SK-MEL-5 (cell line): ENCODE measurements at regions not wholly inside any gene's neighbourhood (a gene's known extent, or its start where the extent isn't known, plus 50 kb on each side); places are given as distances from the start of the nearest gene placed in this dataset.
"Not testable (repeated sequence)": the region's sequence is repeated elsewhere in the genome, so short reads cannot be mapped to it uniquely, and the experiment has no call there.

ENCODE experiments used
- DNase-seq: peaks from one replicate; pipeline ENCODE4 v3.0.0-alpha.2; 2016; ENCODE audit warnings: low read depth, low spot score
- in situ Hi-C: cut with HindIII; loops from 2 replicates; pipeline ENCODE4 v1.10.0; 2016; ENCODE audit warnings: low sequenced_read_pairs, high pct_unique_total_duplicates, low pct_unique_long_range_greater_than_20kb

DNA sequence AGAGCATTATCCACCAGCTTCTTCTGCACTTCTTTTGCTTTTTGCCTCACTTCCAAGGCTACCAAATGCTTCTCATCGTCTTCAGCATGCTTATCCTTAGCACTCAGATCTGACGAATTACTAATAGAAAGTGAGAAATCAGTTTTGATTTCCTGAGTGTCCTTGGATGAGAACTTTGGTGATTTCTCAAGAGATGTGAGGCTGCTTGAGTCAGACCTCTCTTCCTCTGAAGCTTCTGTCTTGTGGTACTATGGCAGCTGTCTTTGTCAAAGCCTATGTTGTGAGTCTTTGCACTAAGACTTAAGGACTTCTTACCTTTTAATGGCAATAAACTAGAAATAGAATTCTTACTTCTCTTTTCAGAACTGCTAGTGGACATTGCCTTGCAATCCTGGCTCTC, 169.9 kb downstream of the CPE start:
- DNase-seq = no peak
- in situ Hi-C loops = no loop called here

DNA sequence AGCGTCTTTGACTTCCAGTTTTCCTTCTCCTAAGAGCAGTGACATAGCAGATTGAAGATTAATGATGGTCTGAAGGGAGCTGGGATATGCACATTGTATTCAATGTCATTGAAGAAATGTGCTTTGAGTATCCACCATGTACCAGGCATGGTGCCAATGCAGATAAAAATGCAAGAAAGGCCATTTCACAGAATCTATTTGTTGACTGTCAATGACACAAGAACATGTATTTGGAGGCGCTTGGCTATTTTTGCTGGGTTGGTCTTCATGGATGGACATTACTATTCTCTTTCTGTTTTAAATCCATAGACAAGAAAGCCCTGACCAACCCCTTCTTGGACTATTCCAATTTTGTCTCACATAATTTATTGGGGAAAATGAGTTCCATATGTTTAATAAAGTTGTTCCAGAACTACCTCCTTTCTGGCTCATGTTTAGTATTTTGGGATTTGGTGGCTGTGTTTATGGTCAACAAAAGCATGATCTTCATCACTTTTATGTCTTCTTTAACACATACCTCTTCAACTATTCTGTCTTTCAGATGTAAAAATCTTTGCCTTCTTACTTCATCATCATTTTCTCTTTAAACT, 174.5 kb downstream of the CPE start:
- in situ Hi-C loops = no loop called here
- DNase-seq = no peak

- in situ Hi-C loops = no loop called here
These were observed 176.5 kb downstream of the CPE start for GRCh38 chr4:165555302-165555701.

DNA sequence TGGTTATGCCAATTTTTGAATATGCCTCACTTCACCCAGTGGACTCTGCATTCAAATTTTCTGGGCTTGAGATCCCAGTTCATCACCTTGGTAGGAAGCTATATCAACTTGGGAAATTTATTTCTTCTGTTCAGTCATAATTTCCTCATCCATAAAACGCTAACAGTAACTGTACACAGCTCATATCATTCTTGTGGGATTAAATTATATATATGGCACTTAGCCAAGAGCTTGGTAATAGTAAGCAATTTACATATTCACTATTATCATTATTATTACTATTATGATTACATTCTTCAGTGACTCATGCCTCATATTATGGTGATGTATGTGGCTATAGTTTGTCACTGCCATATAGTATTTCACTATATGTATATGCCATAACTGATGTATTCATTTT, 177.6 kb downstream of the CPE start:
- in situ Hi-C loops = no loop called here
- no peak for DNase-seq

More at GRCh38 chr4:165555302-165555701, 176.5 kb downstream of the CPE start:
- DNase-seq = no peak

DNA sequence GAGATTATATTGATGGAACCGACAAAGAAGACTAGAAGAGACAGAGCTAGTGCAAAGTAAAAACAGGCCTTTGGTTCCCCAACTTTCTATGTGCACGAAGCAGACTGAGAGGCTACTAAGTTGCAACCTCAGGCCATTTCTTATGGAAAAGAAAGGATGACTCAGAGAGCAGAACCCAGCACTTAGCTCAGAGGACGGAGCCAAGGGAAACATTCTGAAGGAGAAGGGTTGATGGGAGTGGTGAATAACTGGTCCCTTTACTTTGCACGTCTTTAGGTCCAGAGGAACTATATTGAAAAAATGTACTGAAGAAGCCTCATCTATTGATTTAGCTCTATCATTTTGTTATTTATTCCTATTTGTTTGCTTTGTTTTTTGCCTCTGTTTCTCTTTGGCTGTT, 182.1 kb downstream of the CPE start:
- in situ Hi-C loops = no loop called here
- DNase-seq = no peak

GRCh38 chr4:165563851-165564250, 185.0 kb downstream of the CPE start:
- DNase-seq = no peak
- in situ Hi-C loops = no loop called here

- DNase-seq = no peak
- in situ Hi-C loops = no loop called here
These were observed 190.2 kb downstream of the CPE start for GRCh38 chr4:165569031-165569430.

GRCh38 chr4:165571476-165571875, 192.7 kb downstream of the CPE start:
- in situ Hi-C loops, DNase-seq: not testable (repeated sequence)

GRCh38 chr4:165580351-165580905, 201.6 kb downstream of the CPE start:
- in situ Hi-C loops = no loop called here

GRCh38 chr4:165583341-165583740, 204.5 kb downstream of the CPE start:
- in situ Hi-C loops = no loop called here

More at GRCh38 chr4:165580351-165580905, 201.6 kb downstream of the CPE start:
- no peak for DNase-seq

GRCh38 chr4:165584916-165585315, 206.1 kb downstream of the CPE start:
- no peak for DNase-seq
- in situ Hi-C loops = no loop called here

More at GRCh38 chr4:165583341-165583740, 204.5 kb downstream of the CPE start:
- DNase-seq = no peak

DNA sequence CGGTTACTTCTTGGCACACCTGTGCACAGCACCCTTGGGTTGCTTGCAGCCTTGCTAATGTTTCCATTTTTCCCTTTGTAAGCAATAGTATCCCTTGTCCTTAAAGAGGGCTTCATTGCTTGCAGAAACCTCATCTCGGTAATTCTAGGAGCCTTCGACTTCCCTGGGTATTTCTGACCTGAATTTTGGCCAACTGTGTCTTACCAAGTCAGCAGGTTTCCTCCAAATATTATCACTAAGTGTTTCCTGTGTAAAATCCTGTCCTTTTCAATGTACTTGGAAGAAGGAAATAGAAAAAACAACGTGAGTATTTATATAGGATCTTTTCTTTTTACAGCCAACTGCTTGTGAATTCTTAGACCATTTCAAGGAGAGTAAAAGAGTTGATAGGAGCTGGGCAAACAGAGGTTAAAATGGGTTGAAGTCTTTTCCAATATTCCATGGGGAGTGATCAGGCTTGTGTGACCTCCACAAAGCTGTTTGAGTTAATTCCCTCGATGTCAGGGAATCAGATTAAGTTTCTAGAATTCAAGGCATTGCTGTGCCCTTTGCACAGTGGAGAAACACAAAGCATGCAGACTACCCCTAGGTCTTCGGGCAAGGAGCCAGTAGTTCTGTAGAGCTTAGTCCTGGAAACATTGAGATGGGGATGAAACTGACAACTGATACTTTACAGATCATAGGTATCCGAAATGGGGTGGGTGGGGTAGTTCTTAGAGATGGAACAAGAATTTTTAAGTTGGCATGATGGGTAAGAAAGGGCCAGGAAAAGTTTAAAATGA, 209.9 kb downstream of the CPE start:
- in situ Hi-C loops = no loop called here
- DNase-seq = no peak

DNA sequence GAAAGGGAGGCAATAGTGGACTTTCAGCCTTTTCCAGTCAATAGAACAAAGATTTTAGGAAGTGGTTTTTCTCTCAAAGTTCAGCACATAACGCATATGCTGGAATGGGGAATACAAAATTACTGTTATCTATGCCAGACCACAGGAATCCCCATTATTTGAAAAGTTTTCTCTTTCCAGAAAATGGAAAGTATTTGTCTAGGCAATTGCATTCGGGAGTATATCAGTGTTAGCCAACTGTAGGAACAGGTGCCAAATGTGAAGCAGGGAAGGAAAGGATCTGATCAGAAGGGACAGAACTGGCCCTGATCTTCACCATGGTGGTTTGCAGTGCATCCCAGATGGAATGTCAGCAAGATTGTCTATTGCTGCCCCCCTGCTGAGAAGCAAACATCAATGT, 213.6 kb downstream of the CPE start:
- in situ Hi-C loops = no loop called here
- no peak for DNase-seq

- in situ Hi-C loops = no loop called here
- DNase-seq = no peak
These were observed 219.0 kb downstream of the CPE start for GRCh38 chr4:165597581-165598480.

DNA sequence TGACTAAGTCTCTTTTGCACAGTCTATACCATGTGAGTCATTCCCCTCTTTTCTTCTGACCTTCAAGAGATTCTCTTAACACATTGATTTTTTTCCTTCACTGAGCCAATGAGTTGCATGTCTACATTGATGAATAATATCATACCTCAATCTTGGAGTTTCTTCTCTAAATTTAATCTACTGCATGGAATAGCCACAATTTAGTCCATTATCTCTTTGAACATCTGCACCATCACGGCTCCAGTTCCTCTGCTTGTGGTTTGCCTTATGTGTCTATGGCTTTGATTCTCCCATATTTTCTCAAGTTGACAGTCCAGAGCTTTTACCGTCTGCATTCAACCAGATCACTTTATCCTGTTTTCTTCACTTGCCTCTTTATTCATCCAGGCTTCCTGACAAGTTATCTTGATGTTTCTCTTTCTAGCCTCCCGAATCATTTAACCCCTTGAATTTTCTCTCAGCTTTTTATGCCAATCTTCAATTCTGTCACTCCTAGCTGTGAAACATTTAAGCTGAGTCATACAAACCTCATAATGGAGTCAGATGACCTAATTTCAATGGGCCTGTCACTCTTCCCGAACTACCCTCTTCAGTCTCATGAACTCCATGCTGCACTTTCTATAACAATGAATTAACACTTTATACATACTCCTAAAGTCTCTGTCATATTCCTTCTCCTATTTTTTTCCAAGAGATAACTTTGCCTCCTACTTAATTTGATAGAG, 222.3 kb downstream of the CPE start:
- DNase-seq = no peak
- in situ Hi-C loops = no loop called here

GRCh38 chr4:165602621-165603020, 223.8 kb downstream of the CPE start:
- in situ Hi-C loops = no loop called here
- no peak for DNase-seq

GRCh38 chr4:165604181-165604580, 225.4 kb downstream of the CPE start:
- DNase-seq = no peak
- in situ Hi-C loops = no loop called here
